ENCODE measurements at regions not wholly inside any gene's neighbourhood (a gene's known extent, or its start where the extent isn't known, plus 50 kb on each side); places are given as distances from the start of the nearest gene placed in this dataset.
A peak's percentile ranks its signal among the peaks of the same experiment; 100 is the strongest.

DNA sequence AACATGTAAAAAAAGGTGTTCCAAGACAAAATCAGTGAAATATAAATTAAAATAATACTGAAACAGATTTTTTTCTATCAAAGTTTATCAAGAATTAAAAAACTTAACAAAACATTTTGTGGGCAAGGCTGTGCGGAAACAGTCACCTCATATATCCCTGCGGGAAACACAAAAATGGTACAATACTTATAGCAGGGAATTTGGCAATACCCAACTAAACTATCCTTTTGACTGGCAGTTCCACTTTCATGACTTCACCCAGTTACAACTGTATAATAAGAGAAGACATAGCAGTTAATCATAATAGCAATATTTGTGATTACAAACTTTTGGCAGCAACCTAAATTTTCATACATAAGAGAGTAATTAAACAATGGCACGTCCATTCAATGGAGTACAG, 121.5 kb upstream of the EGLN3 start:
- in situ Hi-C loops (cut with HindIII; ENCODE audit: low sequenced_read_pairs) = no loop called here
- no peak overlapping the region for H3K4me3 ChIP-seq (ENCODE audit: low read depth, low read length)
- no peak for DNase-seq (ENCODE audit: low read depth)
- TF ChIP-seq, protein P1, sequence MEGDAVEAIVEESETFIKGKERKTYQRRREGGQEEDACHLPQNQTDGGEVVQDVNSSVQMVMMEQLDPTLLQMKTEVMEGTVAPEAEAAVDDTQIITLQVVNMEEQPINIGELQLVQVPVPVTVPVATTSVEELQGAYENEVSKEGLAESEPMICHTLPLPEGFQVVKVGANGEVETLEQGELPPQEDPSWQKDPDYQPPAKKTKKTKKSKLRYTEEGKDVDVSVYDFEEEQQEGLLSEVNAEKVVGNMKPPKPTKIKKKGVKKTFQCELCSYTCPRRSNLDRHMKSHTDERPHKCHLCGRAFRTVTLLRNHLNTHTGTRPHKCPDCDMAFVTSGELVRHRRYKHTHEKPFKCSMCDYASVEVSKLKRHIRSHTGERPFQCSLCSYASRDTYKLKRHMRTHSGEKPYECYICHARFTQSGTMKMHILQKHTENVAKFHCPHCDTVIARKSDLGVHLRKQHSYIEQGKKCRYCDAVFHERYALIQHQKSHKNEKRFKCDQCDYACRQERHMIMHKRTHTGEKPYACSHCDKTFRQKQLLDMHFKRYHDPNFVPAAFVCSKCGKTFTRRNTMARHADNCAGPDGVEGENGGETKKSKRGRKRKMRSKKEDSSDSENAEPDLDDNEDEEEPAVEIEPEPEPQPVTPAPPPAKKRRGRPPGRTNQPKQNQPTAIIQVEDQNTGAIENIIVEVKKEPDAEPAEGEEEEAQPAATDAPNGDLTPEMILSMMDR (IDR thresholded peaks at IDR 0.05; ENCODE audit: low read depth, low read length, missing control alignments) = no peak

DNA sequence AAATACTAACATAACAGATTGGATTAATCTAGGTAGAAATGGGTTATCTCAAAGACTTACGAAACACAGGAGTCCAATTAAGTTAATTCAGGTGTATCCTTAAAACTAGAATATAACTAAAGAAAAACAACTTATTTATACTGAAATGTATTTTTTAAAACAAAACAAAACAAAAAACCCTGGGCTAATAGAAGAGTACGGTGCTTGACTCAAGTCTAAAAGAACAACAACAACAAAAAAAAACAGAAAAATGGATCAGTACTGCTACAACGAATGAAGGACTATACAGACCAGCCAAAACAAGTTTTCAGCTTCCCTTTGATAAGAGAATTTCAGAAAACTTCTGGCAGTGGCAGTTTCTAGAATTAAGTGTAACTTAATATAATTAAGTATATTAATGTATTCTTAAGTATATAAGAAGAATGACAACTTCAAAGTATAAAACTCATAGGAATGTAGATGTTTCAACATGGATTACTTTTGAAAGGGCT, 120.1 kb upstream of the EGLN3 start:
- in situ Hi-C loops (cut with HindIII; ENCODE audit: low sequenced_read_pairs) = no loop called here
- H3K4me3 ChIP-seq (ENCODE audit: low read depth, low read length) = no peak overlapping the region
- DNase-seq (ENCODE audit: low read depth) = no peak
- TF ChIP-seq, protein P1 (IDR thresholded peaks at IDR 0.05; ENCODE audit: low read depth, low read length, missing control alignments) = no peak

DNA sequence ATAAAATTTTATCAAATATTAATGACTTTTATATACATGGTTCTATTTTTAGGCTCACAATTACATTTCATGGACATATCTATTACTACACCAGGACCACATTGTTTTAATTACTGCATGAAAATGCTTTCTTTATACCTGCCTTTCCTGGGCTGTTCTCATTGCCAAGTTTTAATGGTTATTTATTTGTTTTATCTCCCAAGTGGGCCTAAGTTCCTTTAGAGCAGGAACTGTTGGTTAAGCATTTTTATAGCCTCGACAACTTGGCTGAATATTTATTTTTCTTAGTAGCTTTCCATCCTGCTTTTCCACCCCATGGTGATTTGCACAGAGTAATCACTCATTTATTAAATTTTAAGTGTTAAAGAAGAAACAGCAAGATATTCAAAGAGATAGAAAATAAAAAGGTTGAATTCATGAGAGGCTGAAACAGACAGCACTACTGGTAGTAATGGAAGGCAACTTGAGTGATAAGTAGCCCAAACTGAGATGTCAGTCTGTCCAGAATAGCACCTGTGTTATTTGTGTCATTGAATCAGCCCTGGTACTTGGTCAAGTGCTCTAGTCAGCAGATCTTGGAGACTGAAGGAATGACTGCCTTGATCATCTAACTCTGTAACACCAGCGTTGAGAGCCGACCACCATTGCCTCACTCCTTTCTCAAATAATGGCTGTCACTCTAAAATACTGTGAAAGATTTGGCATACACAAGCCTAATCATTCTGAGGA, 119.1 kb upstream of the EGLN3 start:
- H3K4me3 ChIP-seq (ENCODE audit: low read depth, low read length) = no peak overlapping the region
- TF ChIP-seq, protein P1 (IDR thresholded peaks at IDR 0.05; ENCODE audit: low read depth, low read length, missing control alignments) = no peak
- in situ Hi-C loops (cut with HindIII; ENCODE audit: low sequenced_read_pairs) = no loop called here
- peak; percentile 61 for DNase-seq (ENCODE audit: low read depth)

DNA sequence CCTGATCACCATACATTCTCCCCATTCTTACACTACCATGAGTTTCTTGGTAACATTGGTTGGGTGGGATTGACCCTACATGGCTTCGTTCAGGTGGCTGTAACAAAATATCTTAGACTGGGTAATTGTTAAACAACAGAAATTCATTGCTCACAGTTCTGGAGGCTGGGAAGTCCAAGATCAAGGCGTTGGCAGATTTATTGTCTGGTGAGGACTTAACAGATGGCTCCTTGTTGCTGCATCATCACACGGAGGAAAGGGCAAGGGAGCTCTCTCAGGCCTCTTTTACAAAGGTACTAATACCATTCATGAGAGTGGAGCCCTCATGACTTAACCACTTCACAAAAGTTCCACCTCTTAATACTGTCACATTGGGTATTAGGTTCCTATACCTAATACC, 116.7 kb upstream of the EGLN3 start:
- no peak for DNase-seq (ENCODE audit: low read depth)
- in situ Hi-C loops (cut with HindIII; ENCODE audit: low sequenced_read_pairs) = no loop called here
- TF ChIP-seq, protein P1 (IDR thresholded peaks at IDR 0.05; ENCODE audit: low read depth, low read length, missing control alignments) = no peak
- H3K4me3 ChIP-seq (ENCODE audit: low read depth, low read length) = no peak overlapping the region

DNA sequence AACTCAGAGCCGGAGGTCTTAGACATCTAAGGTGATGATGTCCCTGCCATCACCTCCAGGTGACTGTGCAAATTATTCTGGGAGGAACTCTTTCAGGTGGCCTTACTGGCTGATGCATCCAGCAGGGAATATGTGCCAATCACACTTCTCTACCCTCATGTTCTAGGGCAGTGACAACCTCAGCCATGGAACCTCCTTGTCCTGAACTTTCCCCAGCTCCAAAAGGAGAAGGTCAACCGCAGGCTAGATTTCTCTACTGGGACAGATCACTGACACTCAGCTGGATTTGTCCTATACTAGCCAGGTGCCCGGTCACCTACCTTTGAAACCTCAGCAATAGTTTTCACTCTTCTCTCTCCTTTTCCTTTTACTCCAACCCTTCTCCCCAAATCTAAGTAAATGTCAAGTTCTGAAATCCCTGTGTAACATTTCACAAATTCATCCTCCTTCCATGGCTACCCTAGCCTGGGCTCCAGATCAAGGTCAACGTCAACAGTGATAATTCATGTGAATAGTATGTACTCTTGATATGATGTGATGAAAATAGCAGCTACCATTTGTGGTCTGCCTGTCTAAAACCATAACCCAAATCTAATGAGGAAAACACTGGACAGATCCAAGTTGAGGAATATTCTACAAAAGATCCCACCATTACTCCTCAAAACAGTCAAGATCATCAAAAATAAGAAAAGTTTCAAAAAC, 115.0 kb upstream of the EGLN3 start:
- in situ Hi-C loops (cut with HindIII; ENCODE audit: low sequenced_read_pairs) = no loop called here
- TF ChIP-seq, protein P1 (IDR thresholded peaks at IDR 0.05; ENCODE audit: low read depth, low read length, missing control alignments) = no peak
- no peak for DNase-seq (ENCODE audit: low read depth)
- H3K4me3 ChIP-seq (ENCODE audit: low read depth, low read length) = no peak overlapping the region

DNA sequence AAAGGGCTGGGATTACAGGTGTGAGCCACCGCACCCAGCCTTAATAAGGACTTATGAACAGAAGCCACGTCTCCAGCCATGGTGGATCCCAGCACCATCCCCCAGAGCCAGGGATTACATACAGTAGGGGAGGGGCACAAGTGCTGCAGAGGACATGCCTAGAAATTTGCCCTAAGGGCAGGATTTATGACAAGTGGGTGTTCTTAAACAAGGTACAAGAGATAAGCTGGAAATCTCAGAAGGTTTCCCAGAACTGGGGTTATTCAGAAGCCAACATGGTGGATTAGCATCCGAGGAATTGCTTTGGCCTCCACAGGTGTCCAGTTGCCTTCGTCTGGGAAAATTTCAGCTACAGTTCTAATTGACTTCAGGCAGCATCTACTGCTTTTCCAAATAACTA, 114.4 kb upstream of the EGLN3 start:
- TF ChIP-seq, protein P1 (IDR thresholded peaks at IDR 0.05; ENCODE audit: low read depth, low read length, missing control alignments) = no peak
- no peak for DNase-seq (ENCODE audit: low read depth)
- no peak overlapping the region for H3K4me3 ChIP-seq (ENCODE audit: low read depth, low read length)
- in situ Hi-C loops (cut with HindIII; ENCODE audit: low sequenced_read_pairs) = no loop called here
